ENCODE measurements at regions not wholly inside any gene's neighbourhood (a gene's known extent, or its start where the extent isn't known, plus 50 kb on each side); places are given as distances from the start of the nearest gene placed in this dataset.

- no peak for ATAC-seq (replicated peaks in 1 of 2)
- H3K4me1 Mint-ChIP-seq (ENCODE audit: low read depth): no peaks in the 10 kb centered on the region
These were observed 81.6 kb upstream of the ADRA2C start for GRCh38 chr4:3684546-3684945.

GRCh38 chr4:3683744-3684421 is 82.3 kb upstream of the ADRA2C start:
- no peaks in the 10 kb centered on the region for H3K9me3 Mint-ChIP-seq
- H3K27ac Mint-ChIP-seq: no peak overlapping the region
- no peaks in the 10 kb centered on the region for H3K4me1 Mint-ChIP-seq (ENCODE audit: low read depth)
- no peak for DNase-seq
- ATAC-seq (replicated peaks in 1 of 2): no peak
- H3K4me3 Mint-ChIP-seq: no peak overlapping the region
- H3K27me3 Mint-ChIP-seq (ENCODE audit: low read depth): peaks cover 5% of the 10 kb centered on the region
- H3K36me3 Mint-ChIP-seq (ENCODE audit: insufficient read depth in 2 of 2): no peaks in the 10 kb centered on the region

More at GRCh38 chr4:3684546-3684945, 81.6 kb upstream of the ADRA2C start:
- H3K9me3 Mint-ChIP-seq: no peaks in the 10 kb centered on the region
- H3K36me3 Mint-ChIP-seq (ENCODE audit: insufficient read depth in 2 of 2): no peaks in the 10 kb centered on the region
- H3K27me3 Mint-ChIP-seq (ENCODE audit: low read depth): peaks cover 5% of the 10 kb centered on the region
- no peak for DNase-seq
- H3K27ac Mint-ChIP-seq: no peak overlapping the region
- H3K4me3 Mint-ChIP-seq: no peak overlapping the region

DNA sequence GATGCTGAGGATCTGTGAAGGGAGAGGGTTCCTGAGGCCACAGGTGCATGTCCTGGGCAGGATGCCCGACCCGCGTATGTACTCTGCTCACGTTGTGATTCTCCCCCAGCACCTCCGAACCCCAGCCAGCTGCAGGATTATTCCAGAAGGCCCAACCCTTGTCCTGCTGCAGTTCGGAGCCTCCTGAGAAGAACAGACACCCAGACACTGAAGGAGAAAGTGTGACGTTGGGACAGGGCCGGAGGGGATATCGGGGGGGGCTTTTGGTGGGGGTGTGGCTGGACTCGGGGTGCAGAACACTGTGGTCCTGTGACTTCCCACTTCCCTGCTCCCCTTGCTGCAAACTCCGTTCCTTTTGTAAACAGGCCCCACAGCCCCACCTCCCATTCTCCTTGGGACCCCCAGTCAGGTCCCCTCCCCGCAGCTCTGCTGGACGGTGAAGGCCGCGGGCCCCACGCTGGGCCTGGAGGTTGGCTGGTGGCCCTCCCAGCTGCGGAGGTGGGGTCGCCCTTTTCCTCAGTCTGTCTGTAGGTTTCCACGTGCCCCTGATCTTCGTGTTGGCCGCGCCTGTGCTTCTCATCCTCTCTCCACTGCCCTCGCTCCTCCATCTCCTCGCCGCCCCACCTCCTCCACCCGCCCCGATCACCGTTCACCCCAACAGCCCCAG is 83.0 kb upstream of the ADRA2C start:
- Mint-ChIP-seq H3K4me1 (ENCODE audit: low read depth) (no peaks in the 10 kb centered on the region), H3K9me3 (no peaks in the 10 kb centered on the region), H3K36me3 (ENCODE audit: insufficient read depth in 2 of 2) (no peaks in the 10 kb centered on the region), H3K27me3 (ENCODE audit: low read depth) (peaks cover 5% of the 10 kb centered on the region), H3K4me3 (no peak overlapping the region), H3K27ac (no peak overlapping the region)
- ATAC-seq (replicated peaks in 1 of 2) (no peak), DNase-seq (no peak)

DNA sequence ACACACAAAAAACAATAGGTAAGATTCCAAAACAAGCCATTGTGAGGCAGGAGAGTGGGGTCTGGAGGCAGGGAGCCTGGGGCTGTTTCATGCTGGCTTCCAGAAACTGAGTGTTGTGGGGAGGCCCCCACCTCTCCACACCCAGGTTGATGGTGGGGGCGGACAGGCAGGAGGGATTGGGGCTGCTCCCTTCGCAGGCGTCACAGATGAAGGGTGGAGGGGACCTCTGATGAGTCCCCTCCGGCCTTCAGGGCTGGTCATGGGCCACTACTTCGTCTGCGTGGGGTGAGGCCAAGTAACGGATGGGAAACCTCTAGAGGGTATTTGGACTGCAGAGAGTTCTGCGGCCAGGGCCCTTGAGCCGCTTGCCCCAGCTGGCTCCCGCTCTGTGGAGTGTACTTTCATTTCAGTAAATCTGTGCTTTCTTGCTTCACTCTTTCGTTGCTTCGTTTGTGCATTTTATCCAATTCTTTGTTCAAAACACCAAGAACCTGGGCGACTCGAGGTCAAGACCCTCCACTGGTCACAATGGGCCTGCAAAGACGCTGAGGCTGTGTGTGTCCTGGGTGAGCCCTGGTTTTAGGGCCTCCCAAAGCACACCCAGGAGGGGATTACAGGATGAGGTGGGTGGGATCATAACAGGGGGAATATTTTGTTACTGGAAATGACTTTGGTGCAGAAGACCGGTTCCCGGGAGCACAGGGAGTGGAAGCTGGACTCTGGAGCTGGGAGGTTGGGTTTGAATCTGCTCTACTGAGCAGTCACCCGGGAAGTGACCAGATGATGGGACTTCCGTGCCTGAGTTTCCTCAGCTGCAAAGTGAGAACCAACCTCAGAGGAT is 83.7 kb upstream of the ADRA2C start:
- H3K36me3 Mint-ChIP-seq (ENCODE audit: insufficient read depth in 2 of 2): no peaks in the 10 kb centered on the region
- H3K4me1 Mint-ChIP-seq (ENCODE audit: low read depth): no peaks in the 10 kb centered on the region
- H3K9me3 Mint-ChIP-seq: no peaks in the 10 kb centered on the region
- ATAC-seq (replicated peaks in 1 of 2) (no peak), DNase-seq (no peak)
- H3K27me3 Mint-ChIP-seq (ENCODE audit: low read depth): peaks cover 5% of the 10 kb centered on the region
- no peak overlapping the region for H3K4me3 Mint-ChIP-seq
- H3K27ac Mint-ChIP-seq: no peak overlapping the region

- H3K9me3 Mint-ChIP-seq: no peaks in the 10 kb centered on the region
- no peak for ATAC-seq (replicated peaks in 1 of 2)
- H3K36me3 Mint-ChIP-seq (ENCODE audit: insufficient read depth in 2 of 2): no peaks in the 10 kb centered on the region
- H3K27ac Mint-ChIP-seq: no peak overlapping the region
- no peak for DNase-seq
- no peaks in the 10 kb centered on the region for H3K4me1 Mint-ChIP-seq (ENCODE audit: low read depth)
- peaks cover 5% of the 10 kb centered on the region for H3K27me3 Mint-ChIP-seq (ENCODE audit: low read depth)
- H3K4me3 Mint-ChIP-seq: no peak overlapping the region
These were observed 85.0 kb upstream of the ADRA2C start for GRCh38 chr4:3681191-3681590.

- no peak for ATAC-seq (replicated peaks in 1 of 2)
- Mint-ChIP-seq H3K9me3 (no peaks in the 10 kb centered on the region), H3K27ac (no peak overlapping the region), H3K4me3 (no peak overlapping the region), H3K4me1 (ENCODE audit: low read depth) (no peaks in the 10 kb centered on the region), H3K36me3 (ENCODE audit: insufficient read depth in 2 of 2) (no peaks in the 10 kb centered on the region), H3K27me3 (ENCODE audit: low read depth) (peaks cover 5% of the 10 kb centered on the region)
- no peak for DNase-seq
These were observed 85.5 kb upstream of the ADRA2C start for GRCh38 chr4:3680656-3681055.

DNA sequence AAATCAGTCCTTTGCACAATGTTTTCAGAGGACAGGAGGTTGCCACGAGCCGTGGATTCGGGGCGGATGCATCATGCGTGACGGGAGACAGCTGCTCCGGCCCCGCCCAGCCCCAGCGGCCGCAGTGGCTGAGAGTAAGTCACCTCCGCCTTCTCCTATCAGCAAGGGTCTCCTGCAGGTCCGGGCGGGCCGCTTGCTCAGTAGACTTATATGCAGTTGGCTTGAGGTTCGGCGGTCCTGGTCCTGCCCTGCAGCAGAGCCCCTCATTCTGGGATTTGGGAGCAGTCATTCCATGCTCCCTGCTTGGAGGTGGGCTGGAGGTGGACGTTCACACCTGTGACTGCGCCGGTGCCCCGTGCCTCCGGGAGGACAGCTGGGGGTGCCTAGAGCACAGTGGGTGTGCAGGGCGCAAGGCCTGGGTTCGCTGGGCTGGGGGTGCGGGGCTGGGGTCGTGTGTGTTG is 86.3 kb upstream of the ADRA2C start:
- ATAC-seq (replicated peaks in 1 of 2): no peak
- no peak overlapping the region for H3K4me3 Mint-ChIP-seq
- H3K27me3 Mint-ChIP-seq (ENCODE audit: low read depth): peaks cover 5% of the 10 kb centered on the region
- no peak for DNase-seq
- no peaks in the 10 kb centered on the region for H3K36me3 Mint-ChIP-seq (ENCODE audit: insufficient read depth in 2 of 2)
- no peaks in the 10 kb centered on the region for H3K4me1 Mint-ChIP-seq (ENCODE audit: low read depth)
- no peak overlapping the region for H3K27ac Mint-ChIP-seq
- H3K9me3 Mint-ChIP-seq: no peaks in the 10 kb centered on the region

DNA sequence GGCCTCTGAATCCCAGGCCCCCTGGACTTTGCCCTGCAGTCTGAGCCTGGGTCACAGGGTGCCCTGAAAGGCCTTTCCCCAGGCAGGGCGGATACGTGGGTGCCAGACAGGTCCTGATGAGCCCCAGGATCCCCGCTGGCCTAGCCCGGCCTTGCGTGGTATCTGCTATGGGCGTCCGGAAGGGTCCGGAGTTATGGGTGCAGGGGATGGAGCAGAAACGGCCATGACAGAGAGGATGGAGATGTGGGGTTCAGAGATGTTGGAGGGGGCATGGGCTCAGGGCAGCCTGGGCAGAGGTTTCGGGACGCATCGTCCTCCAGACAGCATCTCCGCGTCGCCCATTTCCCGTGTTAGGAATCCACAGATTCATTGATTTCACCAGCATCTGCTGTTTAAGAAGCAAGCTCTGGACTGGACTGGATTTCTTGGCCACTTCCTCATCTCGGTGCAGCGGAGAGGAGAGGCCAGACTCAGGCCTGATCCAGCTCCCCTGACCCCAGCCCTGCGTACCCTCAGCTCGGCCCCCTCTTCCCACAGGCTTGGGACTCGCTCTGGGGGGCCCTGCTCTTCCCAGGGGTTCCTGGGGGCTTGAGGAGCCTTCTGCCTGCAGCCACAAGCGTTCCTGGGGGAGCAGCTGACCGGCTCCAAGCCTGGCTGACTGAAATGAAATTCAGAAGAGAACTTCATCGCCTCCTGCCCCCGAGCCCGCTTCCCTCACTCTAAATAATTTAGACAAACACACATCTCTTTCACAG is 86.9 kb upstream of the ADRA2C start:
- DNase-seq: no peak
- Mint-ChIP-seq H3K27me3 (ENCODE audit: low read depth) (peaks cover 5% of the 10 kb centered on the region), H3K4me1 (ENCODE audit: low read depth) (no peaks in the 10 kb centered on the region), H3K9me3 (no peaks in the 10 kb centered on the region), H3K4me3 (no peak overlapping the region), H3K27ac (no peak overlapping the region), H3K36me3 (ENCODE audit: insufficient read depth in 2 of 2) (no peaks in the 10 kb centered on the region)
- no peak for ATAC-seq (replicated peaks in 1 of 2)

- Mint-ChIP-seq H3K4me1 (ENCODE audit: low read depth) (no peaks in the 10 kb centered on the region), H3K9me3 (no peaks in the 10 kb centered on the region), H3K36me3 (ENCODE audit: insufficient read depth in 2 of 2) (no peaks in the 10 kb centered on the region), H3K27me3 (ENCODE audit: low read depth) (peaks cover 9% of the 10 kb centered on the region), H3K4me3 (no peak overlapping the region), H3K27ac (no peak overlapping the region)
- ATAC-seq (replicated peaks in 1 of 2): no peak
- no peak for DNase-seq
These were observed 88.5 kb upstream of the ADRA2C start for GRCh38 chr4:3677748-3678070.

DNA sequence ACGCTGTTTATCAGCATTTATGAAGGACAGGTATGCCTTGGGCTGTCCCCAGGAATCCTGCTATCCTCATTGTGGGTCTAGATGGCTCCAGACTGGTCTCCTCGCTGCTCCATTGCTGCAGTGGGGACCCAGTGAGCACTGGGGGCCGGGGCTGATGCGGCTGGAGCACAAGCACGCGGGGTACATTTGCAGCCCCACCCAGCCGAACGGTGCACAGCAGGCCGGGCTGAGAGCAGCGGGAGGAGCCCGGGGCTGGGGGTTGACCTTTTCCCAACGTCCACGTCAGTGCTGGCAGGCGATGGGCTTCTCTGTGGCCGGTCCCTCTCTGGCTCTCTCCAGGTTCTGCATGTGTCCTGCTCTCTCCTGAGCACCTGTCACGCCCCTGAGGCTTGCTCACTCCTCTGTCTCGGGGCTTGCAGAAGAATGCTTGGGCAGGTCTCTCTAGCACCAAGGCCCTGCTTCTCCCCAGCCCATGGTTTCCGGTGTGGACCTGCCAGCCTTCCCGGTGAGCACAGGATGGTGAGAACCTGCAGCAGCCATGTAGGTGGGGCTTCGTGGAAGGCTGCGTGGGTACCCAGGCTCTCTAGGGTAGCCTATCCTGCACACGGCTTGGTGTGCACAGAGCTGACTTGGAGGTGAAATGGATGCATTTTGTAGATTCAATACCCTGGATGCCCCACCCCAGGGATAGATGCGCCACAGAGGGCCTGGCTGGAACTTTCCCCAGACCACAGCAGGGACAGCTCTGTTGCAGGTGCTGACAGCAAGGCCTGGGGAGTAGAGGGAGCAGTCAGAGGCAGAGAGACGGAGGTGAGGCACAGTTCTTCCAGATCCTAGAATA is 89.1 kb upstream of the ADRA2C start:
- ATAC-seq (replicated peaks in 1 of 2) (no peak), DNase-seq (no peak)
- peaks cover 12% of the 10 kb centered on the region for H3K27me3 Mint-ChIP-seq (ENCODE audit: low read depth)
- no peaks in the 10 kb centered on the region for H3K4me1 Mint-ChIP-seq (ENCODE audit: low read depth)
- H3K27ac Mint-ChIP-seq: no peak overlapping the region
- H3K36me3 Mint-ChIP-seq (ENCODE audit: insufficient read depth in 2 of 2): no peaks in the 10 kb centered on the region
- no peak overlapping the region for H3K4me3 Mint-ChIP-seq
- peaks cover 0 to 4% of the 10 kb centered on the region in 2 donors for H3K9me3 Mint-ChIP-seq

DNA sequence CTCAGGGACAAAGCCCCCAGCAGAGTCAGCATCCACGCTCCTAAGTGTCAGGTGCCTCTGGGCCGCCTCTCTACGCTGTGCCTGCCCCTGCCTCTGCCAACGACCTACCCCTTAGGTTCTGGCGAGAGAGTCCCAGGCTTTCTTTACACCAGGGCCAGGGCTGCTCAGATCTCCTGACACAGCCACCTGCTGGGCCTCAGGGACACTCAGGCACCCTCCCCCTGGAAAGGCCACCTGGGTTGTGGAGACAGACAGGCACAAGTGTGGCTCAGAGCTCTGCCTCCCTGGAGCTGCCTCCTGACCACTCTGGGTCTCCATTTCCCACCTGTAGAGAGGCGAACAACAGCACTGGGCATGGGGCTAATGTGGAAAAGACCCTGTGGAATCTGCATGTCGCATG is 90.0 kb upstream of the ADRA2C start:
- H3K27me3 Mint-ChIP-seq (ENCODE audit: low read depth): peaks cover 12% of the 10 kb centered on the region

More for the DNA sequence above, 90.0 kb upstream of the ADRA2C start:
- H3K27ac Mint-ChIP-seq: no peak overlapping the region
- H3K9me3 Mint-ChIP-seq: peaks cover 0 to 4% of the 10 kb centered on the region in 2 donors
- H3K36me3 Mint-ChIP-seq (ENCODE audit: insufficient read depth in 2 of 2): no peaks in the 10 kb centered on the region
- no peak overlapping the region for H3K4me3 Mint-ChIP-seq
- no peaks in the 10 kb centered on the region for H3K4me1 Mint-ChIP-seq (ENCODE audit: low read depth)
- no peak for DNase-seq
- ATAC-seq (replicated peaks in 1 of 2): no peak

Data from activated T-cell treated with anti-CD3 and anti-CD28 coated beads, Interleukin-2, amount 50 U/mL, for 72 hours (primary cell).